SKM-1 (cell line): ENCODE measurements at regions not wholly inside any gene's neighbourhood (a gene's known extent, or its start where the extent isn't known, plus 50 kb on each side); places are given as distances from the start of the nearest gene placed in this dataset.
A peak's percentile ranks its signal among the peaks of the same experiment; 100 is the strongest.
"Not testable (repeated sequence)": the region's sequence is repeated elsewhere in the genome, so short reads cannot be mapped to it uniquely, and the experiment has no call there.

ENCODE experiments used
- DNase-seq: peaks from one replicate; lab custom pipeline; 2025; ENCODE audit not compliant: unreplicated experiment; lab: John Stamatoyannopoulos, UW

GRCh38 chr13:33340631-33341030, 55.1 kb upstream of the STARD13 start:
- DNase-seq, result no peak

GRCh38 chr13:33341861-33342452, 56.4 kb upstream of the STARD13 start:
- DNase-seq, result no peak

GRCh38 chr13:33345842-33346241, 60.3 kb upstream of the STARD13 start:
- no peak for DNase-seq

GRCh38 chr13:33347861-33348260, 62.3 kb upstream of the STARD13 start:
- DNase-seq, result no peak

- DNase-seq, result no peak
Observed at GRCh38 chr13:33348366-33348765, 62.8 kb upstream of the STARD13 start.

GRCh38 chr13:33349288-33349985, 63.9 kb upstream of the STARD13 start:
- no peak for DNase-seq

- DNase-seq, result no peak
Observed at GRCh38 chr13:33349986-33350826, 64.7 kb upstream of the STARD13 start.

GRCh38 chr13:33351319-33351718, 65.8 kb upstream of the STARD13 start:
- peak; percentile 13 for DNase-seq

GRCh38 chr13:33352041-33352440, 66.5 kb upstream of the STARD13 start:
- DNase-seq, result no peak

- no peak for DNase-seq
Observed at GRCh38 chr13:33352526-33352925, 67.0 kb upstream of the STARD13 start.

GRCh38 chr13:33353210-33353609, 67.7 kb upstream of the STARD13 start:
- peak; percentile 69 for DNase-seq

- no peak for DNase-seq
Observed at GRCh38 chr13:33353646-33354045, 68.1 kb upstream of the STARD13 start.

GRCh38 chr13:33355201-33355895, 69.8 kb upstream of the STARD13 start:
- DNase-seq, result peak; percentile 37

- not testable (repeated sequence) for DNase-seq
Observed at GRCh38 chr13:33358076-33358475, 72.5 kb upstream of the STARD13 start.

- DNase-seq, result peak; percentile 94
Observed at GRCh38 chr13:33362986-33363727, 77.6 kb upstream of the STARD13 start.

- DNase-seq, result no peak
Observed at GRCh38 chr13:33364192-33364591, 78.6 kb upstream of the STARD13 start.

GRCh38 chr13:33366469-33367062, 81.0 kb upstream of the STARD13 start:
- no peak for DNase-seq

- DNase-seq, result no peak
Observed at GRCh38 chr13:33367171-33367895, 81.8 kb upstream of the STARD13 start.

GRCh38 chr13:33367926-33368325, 82.4 kb upstream of the STARD13 start:
- peak; percentile 67 for DNase-seq

- DNase-seq, result no peak
Observed at GRCh38 chr13:33369073-33369472, 83.5 kb upstream of the STARD13 start.
